Skeletal muscle tissue (tissue), 3 donors: ENCODE measurements at regions not wholly inside any gene's neighbourhood (a gene's known extent, or its start where the extent isn't known, plus 50 kb on each side); places are given as distances from the start of the nearest gene placed in this dataset.

Experiments
- H3K27ac ChIP-seq: one replicate; pipeline ENCODE4 v1.7.0; 2013; ENCODE audit warnings: mild to moderate bottlenecking, low read depth, low read length, inconsistent platforms
- H3K27me3 ChIP-seq, 3 donors: one replicate each; pipeline ENCODE4 v1.7.0; 2013; ENCODE audit warnings: low read length in 3 of 3; ENCODE audit not compliant: control insufficient read depth in 3 of 3, insufficient read depth in 3 of 3
- H3K36me3 ChIP-seq, 3 donors: one replicate each; pipeline ENCODE4 v1.7.0; 2013; ENCODE audit warnings: low read length in 3 of 3; ENCODE audit not compliant: control insufficient read depth in 3 of 3, insufficient read depth in 3 of 3
- H3K4me1 ChIP-seq, 3 donors: one replicate each; pipeline ENCODE4 v1.7.0; 2013; ENCODE audit warnings: low read length in 3 of 3, mild to moderate bottlenecking in 3 of 3; ENCODE audit not compliant: control insufficient read depth in 3 of 3, insufficient read depth in 3 of 3
- H3K4me3 ChIP-seq, 3 donors: one replicate each; pipeline ENCODE4 v1.7.0; 2013; ENCODE audit warnings: low read length in 3 of 3
- H3K9ac ChIP-seq, 3 donors: one replicate each; pipeline ENCODE4 v1.7.0; 2013; ENCODE audit warnings: low read length in 3 of 3, mild to moderate bottlenecking in 3 of 3, moderate library complexity in 2 of 3, low read depth in 1 of 3
- H3K9me3 ChIP-seq, 3 donors: one replicate each; pipeline ENCODE4 v1.7.0; 2013; ENCODE audit warnings: low read length in 3 of 3; ENCODE audit not compliant: control insufficient read depth in 3 of 3
- donor health status: Osteomylitis.

DNA sequence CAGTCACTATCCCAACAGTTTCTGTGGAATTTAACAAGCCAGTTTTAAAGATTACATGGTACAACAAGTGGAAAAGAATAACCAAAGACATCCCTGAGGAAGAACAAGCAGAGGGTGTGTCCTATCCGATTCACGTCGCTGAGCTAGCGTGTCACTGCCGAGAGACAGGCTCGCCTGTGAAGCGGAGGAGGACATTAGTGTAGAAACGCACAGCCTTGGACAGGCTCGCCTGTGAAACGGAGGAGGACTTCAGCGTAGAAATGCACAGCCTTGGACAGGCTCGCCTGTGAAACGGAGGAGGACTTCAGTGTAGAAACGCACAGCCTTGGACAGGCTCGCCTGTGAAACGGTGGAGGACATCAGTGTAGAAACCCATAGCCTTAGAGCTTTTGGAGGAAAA is 52.7 kb upstream of the INPP5A start:
- Histone ChIP-seq H3K4me1 (peaks cover 4 to 12% (median 11%) of the 10 kb centered on the region in 3 donors), H3K9me3 (no peaks in the 10 kb centered on the region), H3K27me3 (no peaks in the 10 kb centered on the region), H3K4me3 (no peak overlapping the region), H3K27ac (no peak overlapping the region), H3K36me3 (no peaks in the 10 kb centered on the region), H3K9ac (no peak overlapping the region)

DNA sequence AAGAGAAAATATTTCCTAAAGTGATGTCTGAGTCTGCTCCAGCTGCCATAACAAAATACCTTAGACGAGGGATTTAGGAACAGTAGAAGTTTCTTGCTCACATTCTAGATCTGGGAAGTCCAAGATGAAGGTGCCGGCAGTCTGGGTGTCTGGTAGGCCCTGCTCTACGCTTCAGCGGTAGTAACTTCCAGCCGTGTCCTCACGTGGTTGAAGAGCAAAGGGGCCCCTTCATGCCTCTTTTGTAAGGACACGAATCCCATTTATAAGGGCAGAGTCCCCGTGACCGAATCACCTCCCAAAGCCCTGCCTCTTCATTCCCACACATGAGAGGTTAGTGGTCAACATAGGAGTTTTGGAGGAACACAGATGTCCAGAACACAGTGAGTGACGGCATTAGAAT is 52.2 kb upstream of the INPP5A start:
- Histone ChIP-seq H3K9me3 (no peaks in the 10 kb centered on the region), H3K4me1 (peaks cover 0 to 10% (median 6%) of the 10 kb centered on the region in 3 donors), H3K27me3 (no peaks in the 10 kb centered on the region), H3K4me3 (no peak overlapping the region), H3K9ac (no peak overlapping the region), H3K36me3 (no peaks in the 10 kb centered on the region), H3K27ac (no peak overlapping the region)

DNA sequence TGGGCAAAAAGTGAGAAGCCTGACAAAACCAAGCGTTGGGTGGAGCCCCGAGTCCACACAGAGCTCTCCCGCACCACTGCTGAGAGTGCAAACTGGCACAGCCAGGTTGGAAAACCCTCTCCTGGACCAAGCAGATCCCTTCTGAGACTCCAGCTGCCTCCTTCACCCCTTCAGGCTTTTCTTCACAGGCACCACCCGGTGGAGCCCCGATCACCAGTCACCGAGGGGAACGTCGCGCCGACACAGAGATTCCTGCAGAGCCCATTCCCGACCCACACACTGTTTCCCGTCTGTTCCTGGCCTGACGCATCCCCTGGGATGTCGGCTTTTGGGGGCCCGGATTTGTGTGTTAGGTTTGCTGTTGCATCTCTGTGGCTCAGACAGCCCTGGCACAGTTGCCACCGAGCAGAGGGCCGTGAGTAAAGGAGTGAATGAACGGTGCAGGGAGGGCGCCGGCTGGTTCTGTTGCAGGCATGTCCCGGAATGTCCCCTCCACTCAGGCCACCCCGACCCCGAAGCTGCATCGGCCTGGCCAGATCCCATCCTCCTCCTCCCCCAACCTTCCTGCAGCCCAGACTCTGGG is 51.0 kb upstream of the INPP5A start:
- no peaks in the 10 kb centered on the region for H3K36me3 ChIP-seq
- H3K4me1 ChIP-seq, result peaks cover 0 to 8% (median 4%) of the 10 kb centered on the region in 3 donors
- H3K27ac ChIP-seq, result no peak overlapping the region

GRCh38 chr10:132487241-132488135 is 50.1 kb upstream of the INPP5A start:
- H3K4me3 ChIP-seq, result no peak overlapping the region
- no peaks in the 10 kb centered on the region for H3K9me3 ChIP-seq
- no peaks in the 10 kb centered on the region for H3K36me3 ChIP-seq
- no peak overlapping the region for H3K9ac ChIP-seq
- peaks cover 0 to 4% (median under 1%) of the 10 kb centered on the region in 3 donors for H3K4me1 ChIP-seq
- no peak overlapping the region for H3K27ac ChIP-seq
- H3K27me3 ChIP-seq, result no peaks in the 10 kb centered on the region

More for the DNA sequence above, 51.0 kb upstream of the INPP5A start:
- H3K9ac ChIP-seq, result no peak overlapping the region
- no peaks in the 10 kb centered on the region for H3K9me3 ChIP-seq
- H3K27me3 ChIP-seq, result no peaks in the 10 kb centered on the region
- H3K4me3 ChIP-seq, result no peak overlapping the region
